NCI-H1092 (cell line): ENCODE measurements at regions not wholly inside any gene's neighbourhood (a gene's known extent, or its start where the extent isn't known, plus 50 kb on each side); places are given as distances from the start of the nearest gene placed in this dataset.

ENCODE experiments used
- DNase-seq: peaks from one replicate; lab custom pipeline; 2025; lab: John Stamatoyannopoulos, UW

DNA sequence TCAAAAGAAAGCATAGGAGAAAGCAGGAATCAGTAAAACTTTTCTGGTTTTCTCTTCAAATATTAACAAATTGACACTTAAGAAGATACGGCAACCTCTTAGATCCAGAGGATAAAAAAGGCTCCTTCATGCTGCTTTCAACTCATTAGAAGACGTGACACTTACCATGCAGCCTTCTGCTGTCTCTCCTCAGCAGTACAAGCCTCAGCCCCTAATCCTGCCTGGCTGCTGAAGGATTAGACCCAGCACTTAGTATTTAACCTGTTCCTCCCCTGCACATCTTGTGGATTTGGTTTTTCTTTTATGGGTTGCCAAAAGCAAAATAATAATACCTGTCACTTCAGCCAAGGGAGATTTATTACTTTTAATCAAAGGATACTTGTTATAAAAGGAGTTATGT is 108.4 kb downstream of the LYZL1 start:
- DNase-seq: no peak

DNA sequence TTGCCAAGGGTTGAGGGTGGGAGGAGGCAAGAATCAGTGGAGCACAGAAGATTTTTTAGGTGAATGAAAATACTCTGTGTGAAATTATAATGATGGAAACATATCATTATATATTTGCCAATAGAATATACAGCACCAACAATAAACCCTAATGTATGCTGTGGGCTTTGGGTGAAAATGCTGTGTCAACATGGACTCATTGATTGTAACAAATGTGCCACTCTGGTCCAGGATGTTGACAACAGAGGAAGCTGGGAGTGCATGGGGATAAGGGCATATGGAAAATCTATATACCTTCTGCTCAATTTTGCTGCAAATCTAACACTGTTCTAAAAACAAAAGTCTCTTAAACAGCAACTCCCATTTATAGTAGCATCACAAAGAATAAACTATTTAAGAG is 114.3 kb downstream of the LYZL1 start:
- no peak for DNase-seq

DNA sequence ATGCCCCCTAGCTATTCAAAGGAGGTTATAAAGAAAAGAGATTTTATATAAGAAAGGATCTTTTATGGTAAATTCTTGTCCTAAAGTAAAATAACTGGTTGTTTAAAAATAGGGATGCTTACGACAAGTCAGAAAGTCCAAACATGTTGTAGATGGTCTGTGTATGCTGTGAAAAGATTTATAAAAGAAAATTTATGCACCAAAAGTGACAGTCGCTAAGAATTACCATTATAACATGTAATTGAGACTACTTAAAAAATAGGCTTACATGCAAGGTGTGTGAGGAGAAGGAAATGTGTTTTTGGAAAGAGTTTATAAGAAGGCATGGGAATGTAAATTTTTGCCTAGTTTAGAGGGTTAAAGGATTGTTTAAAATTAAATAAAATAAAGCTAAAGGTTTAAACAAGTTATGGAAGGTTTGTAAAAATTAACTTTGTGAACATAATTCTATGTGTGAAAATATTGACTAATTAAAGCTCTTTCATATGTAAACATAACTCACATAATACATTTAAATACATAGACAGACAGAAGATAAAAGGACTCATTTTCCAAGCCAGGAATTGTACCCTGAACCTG is 118.5 kb downstream of the LYZL1 start:
- no peak for DNase-seq
